HG02840 (cell line): ENCODE measurements at regions not wholly inside any gene's neighbourhood (a gene's known extent, or its start where the extent isn't known, plus 50 kb on each side); places are given as distances from the start of the nearest gene placed in this dataset.
"Not testable (repeated sequence)": the region's sequence is repeated elsewhere in the genome, so short reads cannot be mapped to it uniquely, and the experiment has no call there.

Source experiments
- ATAC-seq: cut with Tn5 transposase; IDR thresholded peaks from one replicate; pipeline ENCODE4 v1.9.1; 2021; ENCODE audit warnings: mild to moderate bottlenecking, moderate library complexity, moderate number of reproducible peaks; ENCODE audit not compliant: unreplicated experiment, low FRiP score

DNA sequence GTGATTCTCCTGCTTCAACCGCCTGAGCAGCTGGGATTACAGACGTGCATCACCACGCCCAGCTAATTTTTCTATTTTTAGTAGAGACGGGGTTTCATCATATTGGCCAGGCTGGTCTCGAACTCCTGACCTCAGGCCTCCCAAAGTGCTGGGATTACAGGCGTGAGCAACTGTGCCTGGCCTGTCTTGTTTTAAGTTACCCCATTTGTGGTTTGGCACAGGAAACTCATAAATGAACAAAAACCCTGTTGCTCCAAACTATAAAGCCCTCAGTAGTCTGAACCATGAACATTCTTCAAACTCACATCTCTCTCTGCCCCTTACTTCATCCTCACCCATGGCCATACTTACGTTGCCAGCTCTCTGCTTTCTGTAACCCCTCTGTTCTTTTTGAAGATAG lies 61.7 kb downstream of the RHOU start:
- ATAC-seq: not testable (repeated sequence)

DNA sequence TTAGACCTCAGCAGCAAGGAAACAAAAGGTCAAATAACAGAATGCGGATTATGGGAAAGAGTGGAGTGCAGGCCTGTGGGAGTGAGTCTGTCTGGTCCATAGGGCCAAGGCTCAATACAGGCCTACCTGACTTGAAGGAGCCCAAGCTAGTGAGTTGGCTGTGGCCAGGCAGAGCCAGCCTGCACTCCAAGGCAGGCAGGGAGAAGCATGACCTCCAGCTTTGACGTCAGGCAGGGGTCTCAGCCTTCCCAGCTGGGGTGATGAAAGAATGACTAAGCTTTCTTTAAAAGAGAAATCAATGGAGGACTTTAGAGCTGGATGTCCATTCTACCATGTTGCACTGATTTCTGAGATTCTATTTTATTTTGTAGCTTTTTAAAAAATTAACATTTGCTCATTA lies 62.8 kb downstream of the RHOU start:
- ATAC-seq: no peak

GRCh38 chr1:228798548-228798947 lies 63.3 kb downstream of the RHOU start:
- ATAC-seq: no peak

DNA sequence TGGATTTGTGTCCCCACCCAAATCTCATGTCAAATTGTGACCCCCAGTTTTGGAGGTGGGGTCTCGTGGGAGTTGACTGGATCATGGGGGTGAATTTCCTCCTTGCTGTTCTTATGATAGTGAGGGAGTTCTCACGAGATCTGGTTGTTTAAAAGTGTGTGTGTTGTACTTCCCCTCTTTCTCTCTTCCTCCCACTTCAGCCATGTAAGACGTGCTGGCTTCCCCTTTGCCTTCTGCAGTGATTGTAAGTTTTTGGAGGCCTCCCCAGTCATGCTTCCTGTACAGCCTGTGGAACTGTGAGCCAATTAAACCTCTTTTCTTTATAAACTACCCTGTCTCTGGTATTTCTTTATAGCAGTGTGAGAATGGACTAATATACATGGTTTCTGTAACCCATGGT lies 64.6 kb downstream of the RHOU start:
- ATAC-seq: no peak

DNA sequence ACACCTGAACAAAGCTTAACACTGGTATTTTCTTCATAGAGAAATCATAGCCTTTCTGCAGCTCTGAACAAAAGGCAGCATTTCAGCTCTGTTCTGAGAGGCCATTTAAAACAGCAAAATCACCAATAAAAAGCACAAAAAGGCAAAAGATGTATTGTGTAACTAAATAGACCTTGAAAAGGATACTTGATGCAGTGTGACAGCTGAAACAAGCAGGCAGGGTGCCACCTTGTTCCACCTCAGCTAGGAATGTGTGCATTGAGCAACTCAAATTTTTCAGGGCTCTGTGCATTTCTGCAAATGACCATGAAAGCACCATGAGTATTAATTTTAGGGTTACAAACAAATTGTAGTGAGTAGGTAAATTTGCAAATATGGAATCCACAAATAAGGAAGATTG lies 65.8 kb downstream of the RHOU start:
- no peak for ATAC-seq

GRCh38 chr1:228802386-228803220 lies 67.3 kb downstream of the RHOU start:
- ATAC-seq: no peak

- ATAC-seq: no peak
These were observed 68.1 kb downstream of the RHOU start for GRCh38 chr1:228803421-228803820.

- ATAC-seq: no peak
These were observed 68.9 kb downstream of the RHOU start for GRCh38 chr1:228804173-228804572.

DNA sequence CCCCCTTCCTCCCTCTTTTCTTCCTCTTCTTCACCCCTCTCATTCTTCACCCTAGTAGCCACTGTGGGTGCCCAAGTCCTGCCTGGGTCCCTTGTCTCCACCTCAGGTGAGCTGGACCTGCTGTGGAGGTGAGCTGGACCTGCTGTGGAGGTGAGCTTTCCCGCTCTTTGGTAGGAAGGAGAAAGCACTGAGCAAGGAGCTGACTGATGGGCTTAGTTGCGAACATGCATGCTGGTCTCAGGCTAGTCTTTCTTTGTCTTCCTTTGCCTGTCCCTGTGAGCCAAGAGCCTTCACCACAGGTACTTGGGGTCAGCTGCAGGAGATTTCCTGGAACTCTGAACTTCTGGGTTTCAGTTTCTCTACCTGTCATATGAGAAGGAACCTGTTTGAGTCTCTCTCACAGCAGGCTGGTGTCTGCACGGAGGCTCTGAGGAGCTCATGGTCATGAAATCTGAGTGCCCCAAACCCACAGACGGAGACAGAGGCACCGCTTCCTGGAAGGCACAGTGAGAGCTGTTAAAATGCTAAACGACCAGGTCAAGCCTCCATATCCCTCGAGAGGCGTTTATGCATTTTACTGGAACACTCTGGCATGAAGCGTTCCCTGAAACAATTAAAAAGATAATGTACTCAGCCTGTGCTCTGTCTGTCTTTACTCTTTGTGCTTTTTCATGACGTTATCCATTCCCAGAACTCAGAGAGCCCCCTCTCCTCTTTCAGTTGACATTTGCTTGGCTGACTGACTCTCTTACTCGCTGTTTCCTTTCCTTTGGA lies 69.5 kb downstream of the RHOU start:
- no peak for ATAC-seq

DNA sequence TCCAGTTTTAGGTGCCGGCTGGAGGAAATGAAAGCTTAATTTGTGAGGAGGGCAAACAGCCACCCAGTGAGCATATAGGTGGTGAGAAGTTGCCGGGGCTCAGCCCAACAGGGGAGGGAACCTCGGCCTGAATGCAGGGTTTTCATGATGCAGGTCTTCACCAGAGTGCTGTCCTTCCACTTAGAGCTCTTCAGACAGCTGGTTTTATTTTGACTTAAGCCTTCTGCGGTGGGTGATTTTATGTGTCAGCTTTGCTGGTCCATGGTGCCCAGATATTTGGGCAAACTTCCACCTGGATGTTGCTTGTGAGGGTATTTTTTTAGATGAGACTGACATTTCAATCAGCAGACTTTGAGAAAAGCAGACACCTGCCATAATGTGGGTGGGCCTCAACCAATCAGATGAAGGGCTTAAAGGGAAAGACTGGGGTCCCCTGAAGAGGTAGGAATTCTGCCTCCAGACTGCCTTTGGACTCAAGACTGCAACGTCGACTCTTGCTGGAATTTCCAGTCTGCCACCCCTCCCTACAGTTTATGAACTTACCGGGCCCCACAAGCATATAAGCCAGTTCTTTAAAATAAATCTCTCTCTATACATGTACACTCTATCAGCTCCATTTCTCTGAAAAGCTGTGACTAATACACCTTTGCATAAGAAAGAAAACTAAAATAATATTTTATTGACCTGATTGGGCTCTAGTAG lies 72.8 kb downstream of the RHOU start:
- ATAC-seq: no peak

DNA sequence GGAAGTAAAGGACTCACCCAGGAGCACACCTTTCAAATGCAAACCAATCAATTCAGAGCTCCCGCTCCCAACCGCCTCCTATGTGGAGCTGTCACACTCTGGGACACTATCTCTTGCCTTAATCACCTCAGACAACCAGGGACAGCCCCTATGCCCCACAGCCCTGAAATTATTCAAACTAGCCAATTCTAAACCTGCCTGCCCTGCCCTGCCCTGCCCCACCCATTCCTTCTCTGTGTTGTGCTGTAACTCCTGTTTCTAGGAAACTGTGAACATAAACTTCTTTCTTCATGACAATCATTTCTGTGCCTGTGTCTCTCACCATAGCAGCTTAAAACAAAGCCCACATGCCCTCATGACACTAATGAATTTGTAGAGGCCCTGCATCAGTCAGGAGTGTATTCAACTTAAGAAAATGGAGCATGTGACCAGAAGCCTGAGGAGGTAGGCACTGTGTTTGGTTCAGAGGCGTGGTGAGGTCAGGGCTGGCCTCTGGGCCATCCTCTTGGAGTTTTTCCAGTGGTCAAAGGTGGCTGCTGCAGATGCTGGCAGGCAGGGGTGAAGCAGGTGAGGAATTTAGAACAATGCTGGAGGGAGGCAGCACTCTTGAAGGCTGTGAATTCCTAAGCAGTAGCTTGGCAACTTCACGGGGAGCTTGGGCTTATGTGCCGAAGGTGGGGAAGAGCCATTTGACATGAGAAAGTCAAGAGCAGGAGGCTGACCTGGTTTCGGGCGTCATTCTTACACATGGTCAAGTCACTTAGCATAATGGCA lies 74.5 kb downstream of the RHOU start:
- ATAC-seq: no peak

- ATAC-seq: no peak
These were observed 75.1 kb downstream of the RHOU start for GRCh38 chr1:228810395-228810758.

GRCh38 chr1:228810878-228811711 lies 75.8 kb downstream of the RHOU start:
- ATAC-seq: peak; percentile 62

- no peak for ATAC-seq
These were observed 76.5 kb downstream of the RHOU start for GRCh38 chr1:228811712-228812305.

DNA sequence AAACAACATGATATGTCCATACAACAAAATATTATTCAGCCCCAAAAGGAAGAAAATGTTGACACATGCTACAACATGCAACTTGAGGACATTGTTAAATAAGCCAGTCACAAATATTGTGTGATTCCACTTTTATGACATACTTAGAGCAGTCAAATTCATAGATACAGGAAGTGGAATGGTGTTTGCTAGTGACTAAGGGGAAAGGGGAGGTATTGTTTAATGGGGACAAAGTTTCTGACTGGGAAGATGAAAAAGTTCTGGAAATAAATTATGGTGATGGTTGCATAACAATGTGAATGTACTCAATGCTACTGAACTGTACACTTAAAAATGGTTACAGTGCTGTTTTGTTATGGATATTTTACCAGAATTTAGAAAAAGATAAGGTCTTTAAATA lies 77.7 kb downstream of the RHOU start:
- no peak for ATAC-seq

DNA sequence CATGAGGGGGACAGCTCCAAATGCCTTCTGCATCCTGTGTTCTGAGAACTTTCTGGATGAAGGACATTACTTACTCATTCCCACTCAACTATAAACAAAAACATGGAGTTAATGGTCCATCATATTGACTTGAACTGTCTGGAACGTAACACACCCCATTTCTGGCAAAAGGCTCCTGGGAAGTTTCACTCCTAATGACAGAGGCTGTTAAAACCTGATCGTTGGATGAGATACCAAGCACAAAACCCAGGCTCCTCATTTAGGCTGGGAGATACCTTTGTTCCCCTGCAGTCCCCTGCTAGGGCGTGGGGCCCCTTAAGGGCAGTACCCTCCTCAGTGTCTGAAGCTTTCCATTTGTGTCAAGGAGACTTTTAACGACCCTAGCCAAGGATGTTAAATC lies 78.9 kb downstream of the RHOU start:
- ATAC-seq: no peak

DNA sequence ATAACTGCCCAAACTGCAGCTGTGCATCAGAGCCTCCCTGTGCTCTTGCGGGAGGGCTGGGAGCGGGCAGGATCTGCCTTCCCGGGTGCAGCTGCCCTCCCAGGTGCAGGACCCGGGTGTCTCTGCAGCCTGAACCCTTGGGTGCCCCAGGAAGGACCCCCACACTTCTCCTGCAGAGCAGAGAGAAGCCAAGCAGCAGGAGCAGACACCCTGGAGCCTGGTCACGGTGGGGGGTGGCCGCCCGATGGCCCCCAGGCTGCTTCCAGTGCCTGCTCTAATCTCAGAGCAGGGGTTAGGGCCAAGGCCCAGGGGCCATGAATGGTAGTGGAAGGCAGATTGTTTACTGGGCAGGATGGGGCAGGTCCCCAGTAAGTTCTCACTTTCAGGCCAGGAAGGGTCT lies 83.0 kb downstream of the RHOU start:
- ATAC-seq: no peak

DNA sequence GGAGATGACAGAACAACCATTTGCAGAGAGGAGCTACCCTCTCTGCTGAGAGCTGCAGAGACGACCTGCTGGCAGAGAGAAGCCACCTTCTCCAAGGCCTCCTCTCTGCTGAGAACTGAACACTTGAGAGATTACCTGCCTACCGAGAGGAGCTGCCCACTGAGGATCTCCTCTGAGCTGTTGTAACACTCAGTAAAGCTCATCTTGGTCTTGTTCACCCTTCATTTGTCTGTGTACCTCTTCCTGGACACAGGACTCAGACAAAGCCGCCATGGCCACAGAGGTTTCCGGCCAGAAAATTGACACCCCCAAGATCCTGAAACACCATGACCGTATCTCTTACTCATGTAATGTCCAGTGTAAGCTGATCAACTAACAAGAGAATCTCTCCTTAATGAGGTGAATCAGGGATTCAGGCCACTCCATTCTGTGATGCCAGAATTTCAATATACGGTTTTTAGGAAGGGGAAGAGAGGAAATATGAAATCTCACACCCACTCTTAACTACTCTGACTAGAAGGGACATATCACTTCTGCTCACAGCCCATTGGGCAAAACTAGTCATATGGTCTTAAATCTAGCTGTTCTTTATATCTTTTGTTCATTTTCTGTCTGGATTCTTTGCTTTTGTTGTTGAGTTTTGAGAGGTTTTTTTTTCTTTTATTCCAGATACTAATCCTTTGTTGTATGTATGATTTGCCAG lies 83.8 kb downstream of the RHOU start:
- ATAC-seq: no peak

DNA sequence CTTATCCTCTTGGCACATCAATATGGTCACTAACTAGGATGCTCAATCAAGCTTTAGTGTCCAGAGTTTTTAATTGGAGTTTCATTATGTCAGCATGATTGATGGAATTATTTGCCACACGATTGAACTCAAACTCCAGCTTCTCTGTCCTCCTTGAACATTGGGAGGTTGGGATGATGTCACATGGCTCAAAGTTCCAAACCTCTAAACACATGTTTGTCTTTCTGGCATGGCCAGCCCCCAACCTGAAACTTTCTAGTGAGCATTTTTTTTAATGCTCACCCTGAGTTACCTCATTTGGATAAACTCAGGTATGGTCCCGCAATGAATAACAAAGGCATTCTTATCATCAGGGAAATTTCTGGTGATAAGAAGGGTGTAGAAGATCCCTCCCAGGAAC lies 86.0 kb downstream of the RHOU start:
- no peak for ATAC-seq
